WERI-Rb-1 (cell line): ENCODE measurements at regions not wholly inside any gene's neighbourhood (a gene's known extent, or its start where the extent isn't known, plus 50 kb on each side); places are given as distances from the start of the nearest gene placed in this dataset.

ENCODE experiments used
- DNase-seq: peaks from one replicate; pipeline ENCODE4 v3.0.0-alpha.2; 2020
- H3K27ac ChIP-seq: fragments of 250-450 bp; sonication (Bioruptor Pico); 2 replicates; pipeline ENCODE4 v1.5.1; 2020; ENCODE audit warnings: mild to moderate bottlenecking, moderate library complexity
- H3K27me3 ChIP-seq: fragments of 250-450 bp; sonication (Bioruptor Pico); 2 replicates; pipeline ENCODE4 v1.5.1; 2021; ENCODE audit warnings: mild to moderate bottlenecking, low read depth, moderate library complexity; ENCODE audit not compliant: insufficient read depth, severe bottlenecking
- H3K36me3 ChIP-seq: fragments of 250-450 bp; sonication (Bioruptor Pico); 2 replicates; pipeline ENCODE4 v1.5.1; 2020; ENCODE audit warnings: mild to moderate bottlenecking, moderate library complexity
- H3K4me3 ChIP-seq: 2 replicates; pipeline ENCODE4 v1.5.1; 2011; ENCODE audit warnings: low read depth, mild to moderate bottlenecking, control low read depth, low read length
- H3K9me3 ChIP-seq: fragments of 250-450 bp; sonication (Bioruptor Pico); 2 replicates; pipeline ENCODE4 v1.5.1; 2021; ENCODE audit warnings: mild to moderate bottlenecking, moderate library complexity; ENCODE audit not compliant: severe bottlenecking
- CTCF ChIP-seq: IDR thresholded peaks from 2 replicates; pipeline ENCODE4 v1.5.1; 2011; ENCODE audit warnings: low read depth, mild to moderate bottlenecking, control low read depth, inconsistent platforms, low read length

- Histone ChIP-seq H3K36me3 (no peaks in the 10 kb centered on the region), H3K27me3 (peaks cover 35% of the 10 kb centered on the region), H3K9me3 (no peaks in the 10 kb centered on the region), H3K27ac (no peak overlapping the region), H3K4me3 (no peak overlapping the region)
- TF ChIP-seq CTCF: no peak
- no peak for DNase-seq
Observed at GRCh38 chrX:127306262-127306661, 486.7 kb downstream of the PRR32 start.

GRCh38 chrX:127313635-127314034 is 494.1 kb downstream of the PRR32 start:
- peaks cover 14% of the 10 kb centered on the region for H3K27me3 ChIP-seq
- no peaks in the 10 kb centered on the region for H3K9me3 ChIP-seq
- no peak for DNase-seq
- no peak for TF ChIP-seq CTCF
- no peaks in the 10 kb centered on the region for H3K36me3 ChIP-seq
- H3K27ac ChIP-seq: no peak overlapping the region
- H3K4me3 ChIP-seq: no peak overlapping the region

GRCh38 chrX:127317159-127317558 is 497.6 kb downstream of the PRR32 start:
- no peaks in the 10 kb centered on the region for H3K36me3 ChIP-seq
- TF ChIP-seq CTCF: no peak
- peaks cover 33% of the 10 kb centered on the region for H3K27me3 ChIP-seq
- DNase-seq: no peak
- no peak overlapping the region for H3K27ac ChIP-seq
- no peak overlapping the region for H3K4me3 ChIP-seq
- no peaks in the 10 kb centered on the region for H3K9me3 ChIP-seq

DNA sequence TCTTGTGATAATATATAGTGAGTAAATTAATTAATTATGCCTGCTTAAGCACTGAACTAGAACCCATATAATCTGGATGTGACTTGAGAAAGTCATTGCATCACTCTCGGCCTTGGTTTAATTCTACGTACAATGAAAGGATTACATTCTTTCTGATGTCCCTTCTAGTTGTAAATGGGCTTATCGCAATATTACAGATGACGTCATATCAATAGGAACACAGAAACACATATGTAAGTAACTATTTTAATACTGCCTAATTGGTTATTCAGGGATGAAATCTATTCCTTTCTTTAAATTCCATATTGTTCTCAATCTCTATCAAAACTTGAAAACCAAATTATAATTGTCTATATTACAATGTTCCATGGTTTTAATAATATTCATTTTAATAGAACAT is 504.6 kb downstream of the PRR32 start:
- no peak overlapping the region for H3K4me3 ChIP-seq
- H3K9me3 ChIP-seq: no peaks in the 10 kb centered on the region
- no peak for DNase-seq
- H3K36me3 ChIP-seq: no peaks in the 10 kb centered on the region
- peaks cover 44% of the 10 kb centered on the region for H3K27me3 ChIP-seq
- TF ChIP-seq CTCF: no peak
- H3K27ac ChIP-seq: no peak overlapping the region
